ENCODE measurements at regions not wholly inside any gene's neighbourhood (a gene's known extent, or its start where the extent isn't known, plus 50 kb on each side); places are given as distances from the start of the nearest gene placed in this dataset.

- no peak for TF ChIP-seq POLR2A (IDR thresholded peaks at IDR 0.05)
- TF ChIP-seq CTCF (IDR thresholded peaks at IDR 0.05) = no peak
- no peak for TF ChIP-seq POLR2AphosphoS5 (IDR thresholded peaks at IDR 0.05)
Measured at GRCh38 chr18:45155526-45155925, 459.8 kb upstream of the SLC14A2 start.

Data from breast epithelium (tissue), 3 donors.